ENCODE measurements at regions not wholly inside any gene's neighbourhood (a gene's known extent, or its start where the extent isn't known, plus 50 kb on each side); places are given as distances from the start of the nearest gene placed in this dataset.
"Not testable (repeated sequence)": the region's sequence is repeated elsewhere in the genome, so short reads cannot be mapped to it uniquely, and the experiment has no call there.

DNA sequence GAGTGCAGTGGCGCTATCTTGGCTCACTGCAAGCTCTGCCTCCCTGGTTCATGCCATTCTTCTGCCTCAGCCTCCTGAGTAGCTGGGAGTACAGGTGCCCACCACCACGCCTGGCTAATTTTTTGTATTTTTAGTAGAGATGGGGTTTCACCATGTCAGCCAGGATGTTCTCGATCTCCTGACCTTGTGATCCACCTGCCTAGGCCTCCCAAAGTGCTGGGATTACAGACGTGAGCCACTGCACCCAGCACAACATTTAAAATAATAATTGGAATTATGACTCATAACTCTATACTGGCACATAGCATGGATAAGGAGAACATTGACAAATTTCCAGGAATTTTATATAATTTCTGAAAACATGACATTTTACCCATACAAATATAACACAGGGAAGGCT lies 54.2 kb downstream of the DBET start:
- TF ChIP-seq, protein P1, sequence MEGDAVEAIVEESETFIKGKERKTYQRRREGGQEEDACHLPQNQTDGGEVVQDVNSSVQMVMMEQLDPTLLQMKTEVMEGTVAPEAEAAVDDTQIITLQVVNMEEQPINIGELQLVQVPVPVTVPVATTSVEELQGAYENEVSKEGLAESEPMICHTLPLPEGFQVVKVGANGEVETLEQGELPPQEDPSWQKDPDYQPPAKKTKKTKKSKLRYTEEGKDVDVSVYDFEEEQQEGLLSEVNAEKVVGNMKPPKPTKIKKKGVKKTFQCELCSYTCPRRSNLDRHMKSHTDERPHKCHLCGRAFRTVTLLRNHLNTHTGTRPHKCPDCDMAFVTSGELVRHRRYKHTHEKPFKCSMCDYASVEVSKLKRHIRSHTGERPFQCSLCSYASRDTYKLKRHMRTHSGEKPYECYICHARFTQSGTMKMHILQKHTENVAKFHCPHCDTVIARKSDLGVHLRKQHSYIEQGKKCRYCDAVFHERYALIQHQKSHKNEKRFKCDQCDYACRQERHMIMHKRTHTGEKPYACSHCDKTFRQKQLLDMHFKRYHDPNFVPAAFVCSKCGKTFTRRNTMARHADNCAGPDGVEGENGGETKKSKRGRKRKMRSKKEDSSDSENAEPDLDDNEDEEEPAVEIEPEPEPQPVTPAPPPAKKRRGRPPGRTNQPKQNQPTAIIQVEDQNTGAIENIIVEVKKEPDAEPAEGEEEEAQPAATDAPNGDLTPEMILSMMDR (IDR thresholded peaks at IDR 0.05), result not testable (repeated sequence)
- not testable (repeated sequence) for TF ChIP-seq POLR2AphosphoS5 (IDR thresholded peaks at IDR 0.05); POLR2A (IDR thresholded peaks at IDR 0.05); EP300 (IDR thresholded peaks at IDR 0.05; ENCODE audit: low read depth)

Data from transverse colon (tissue), 4 donors.